Breast epithelium (tissue), 3 donors: ENCODE measurements at regions not wholly inside any gene's neighbourhood (a gene's known extent, or its start where the extent isn't known, plus 50 kb on each side); places are given as distances from the start of the nearest gene placed in this dataset.

Source experiments
- CTCF ChIP-seq, 3 donors: fragments of 450-650 bp; IDR thresholded peaks; one replicate each; pipeline ENCODE4 v1.5.1; 2016 to 2017; ENCODE audit warnings: antibody characterized with exemption in 3 of 3, mild to moderate bottlenecking in 3 of 3, moderate library complexity in 3 of 3
- POLR2A ChIP-seq: fragments of 450-650 bp; IDR thresholded peaks from one replicate; pipeline ENCODE4 v1.6.1; 2016; ENCODE audit warnings: antibody characterized with exemption, mild to moderate bottlenecking, moderate library complexity
- POLR2AphosphoS5 ChIP-seq, 3 donors: sonication (generic); formaldehyde crosslinking; IDR thresholded peaks; one replicate each; pipeline ENCODE4 v1.6.1; 2017; ENCODE audit warnings: antibody characterized with exemption in 3 of 3

GRCh38 chr5:144040615-144041305, 129.7 kb downstream of the YIPF5 start:
- no peak for TF ChIP-seq POLR2AphosphoS5 (IDR thresholded peaks at IDR 0.05)
- no peak for TF ChIP-seq POLR2A
- TF ChIP-seq CTCF (IDR thresholded peaks at IDR 0.05) = no peak
